PC-9 (cell line): ENCODE measurements at regions not wholly inside any gene's neighbourhood (a gene's known extent, or its start where the extent isn't known, plus 50 kb on each side); places are given as distances from the start of the nearest gene placed in this dataset.

Source experiments
- CTCF ChIP-seq: fragments of 200-600 bp; sonication (generic); conservative IDR thresholded peaks from 2 replicates; pipeline ENCODE4 v1.6.1; 2017; ENCODE audit warnings: mixed run types, antibody characterized with exemption, mild to moderate bottlenecking, moderate library complexity
- EZH2 ChIP-seq: fragments of 200-600 bp; sonication (generic); IDR thresholded peaks from 2 replicates; pipeline ENCODE4 v1.8.0; 2017; ENCODE audit warnings: antibody characterized with exemption, low read depth

GRCh38 chr1:170460414-170461155 lies 71.4 kb upstream of the GORAB start:
- TF ChIP-seq CTCF (no peak), EZH2 (no peak)
